Fibroblast of lung (primary cell): ENCODE measurements at regions not wholly inside any gene's neighbourhood (a gene's known extent, or its start where the extent isn't known, plus 50 kb on each side); places are given as distances from the start of the nearest gene placed in this dataset.

Experiments
- EZH2 ChIP-seq: IDR thresholded peaks from 2 replicates; pipeline ENCODE4 v1.5.1; 2012; ENCODE audit warnings: low read length, control low read depth, mild to moderate bottlenecking; ENCODE audit errors: missing control alignments
- TF ChIP-seq, protein P1 (sequence below), 2 donors: IDR thresholded peaks in 1 of 2; conservative IDR thresholded peaks in 1 of 2; 1 replicate in 1 of 2; 2 replicates in 1 of 2; pipeline ENCODE4 v1.5.1; 2011 to 2012; ENCODE audit warnings: low read length in 2 of 2, control low read depth in 1 of 2, inconsistent platforms in 1 of 2, low read depth in 1 of 2, mild to moderate bottlenecking in 1 of 2

DNA sequence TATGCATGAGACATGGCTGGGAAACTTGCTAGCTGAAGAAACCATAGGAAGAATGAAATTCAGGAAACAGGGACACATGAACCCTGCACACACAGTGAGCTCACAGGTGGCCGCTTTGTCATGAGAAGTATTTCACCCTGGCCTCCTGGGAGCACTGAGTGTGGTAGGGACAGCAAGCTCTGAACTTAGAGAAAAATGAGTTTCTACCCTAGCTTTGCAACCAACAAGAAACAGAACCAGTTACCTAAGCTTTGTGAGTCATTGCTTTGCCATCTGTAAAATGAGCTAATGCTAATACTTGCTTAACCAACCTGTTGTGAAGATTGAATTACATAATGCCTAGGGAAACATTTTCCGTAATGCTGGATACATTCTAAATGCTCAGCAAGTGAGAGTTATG is 206.6 kb upstream of the HS3ST1 start:
- TF ChIP-seq, protein P1, sequence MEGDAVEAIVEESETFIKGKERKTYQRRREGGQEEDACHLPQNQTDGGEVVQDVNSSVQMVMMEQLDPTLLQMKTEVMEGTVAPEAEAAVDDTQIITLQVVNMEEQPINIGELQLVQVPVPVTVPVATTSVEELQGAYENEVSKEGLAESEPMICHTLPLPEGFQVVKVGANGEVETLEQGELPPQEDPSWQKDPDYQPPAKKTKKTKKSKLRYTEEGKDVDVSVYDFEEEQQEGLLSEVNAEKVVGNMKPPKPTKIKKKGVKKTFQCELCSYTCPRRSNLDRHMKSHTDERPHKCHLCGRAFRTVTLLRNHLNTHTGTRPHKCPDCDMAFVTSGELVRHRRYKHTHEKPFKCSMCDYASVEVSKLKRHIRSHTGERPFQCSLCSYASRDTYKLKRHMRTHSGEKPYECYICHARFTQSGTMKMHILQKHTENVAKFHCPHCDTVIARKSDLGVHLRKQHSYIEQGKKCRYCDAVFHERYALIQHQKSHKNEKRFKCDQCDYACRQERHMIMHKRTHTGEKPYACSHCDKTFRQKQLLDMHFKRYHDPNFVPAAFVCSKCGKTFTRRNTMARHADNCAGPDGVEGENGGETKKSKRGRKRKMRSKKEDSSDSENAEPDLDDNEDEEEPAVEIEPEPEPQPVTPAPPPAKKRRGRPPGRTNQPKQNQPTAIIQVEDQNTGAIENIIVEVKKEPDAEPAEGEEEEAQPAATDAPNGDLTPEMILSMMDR (conservative IDR thresholded peaks at IDR 0.05 in 1 of 2, IDR thresholded peaks at IDR 0.05 in 1 of 2; ENCODE audit: low read depth in 1 of 2, low read length in 2 of 2): no peak
- TF ChIP-seq EZH2: no peak
